Ishikawa (cell line): ENCODE measurements at regions not wholly inside any gene's neighbourhood (a gene's known extent, or its start where the extent isn't known, plus 50 kb on each side); places are given as distances from the start of the nearest gene placed in this dataset.

Experiments
- CEBPB ChIP-seq: IDR thresholded peaks from 2 replicates; pipeline ENCODE4 v1.6.1; 2012
- FOXM1 ChIP-seq: IDR thresholded peaks from 2 replicates; pipeline ENCODE4 v1.6.1; 2012; ENCODE audit warnings: low read depth, borderline replicate concordance
- NFIC ChIP-seq: IDR thresholded peaks from 2 replicates; pipeline ENCODE4 v1.6.1; 2012
- TCF12 ChIP-seq: IDR thresholded peaks from 2 replicates; pipeline ENCODE4 v1.6.1; 2012; ENCODE audit warnings: low read depth
- TF ChIP-seq, protein P1 (sequence below): IDR thresholded peaks from 2 replicates; pipeline ENCODE4 v1.6.1; 2012
- TF ChIP-seq, protein P2 (sequence below): IDR thresholded peaks from 2 replicates; pipeline ENCODE4 v1.6.1; 2012; ENCODE audit warnings: low read depth, mild to moderate bottlenecking

DNA sequence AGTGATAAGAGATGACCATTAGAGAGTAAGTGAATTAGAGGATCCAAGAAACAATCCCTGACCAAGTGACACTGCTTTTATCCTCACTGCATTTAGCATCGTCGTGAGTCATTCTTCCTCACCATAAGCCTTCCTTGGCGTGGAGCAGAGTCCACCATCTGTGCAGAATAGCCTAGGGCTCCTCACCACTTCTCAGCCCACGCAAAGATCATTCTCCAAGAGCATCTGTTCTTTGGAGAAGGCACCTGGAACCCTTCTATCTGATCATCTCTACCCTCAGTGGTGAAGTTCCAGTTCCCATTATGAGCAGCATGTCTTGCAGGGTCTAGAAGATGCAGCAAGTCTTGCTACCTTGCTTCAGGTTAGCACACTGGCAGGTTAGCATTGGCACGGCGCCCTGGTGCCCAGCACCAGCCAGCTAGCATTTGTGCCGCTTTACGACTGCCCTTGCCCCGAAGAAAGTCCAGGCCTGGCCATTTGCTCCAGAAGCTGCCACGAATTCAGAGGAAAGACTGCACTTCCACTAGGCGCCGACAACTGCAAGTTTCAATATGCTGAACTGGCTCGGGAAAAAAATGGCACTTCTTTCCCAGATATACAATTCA is 225.8 kb downstream of the TTC32 start:
- TF ChIP-seq, protein P1, sequence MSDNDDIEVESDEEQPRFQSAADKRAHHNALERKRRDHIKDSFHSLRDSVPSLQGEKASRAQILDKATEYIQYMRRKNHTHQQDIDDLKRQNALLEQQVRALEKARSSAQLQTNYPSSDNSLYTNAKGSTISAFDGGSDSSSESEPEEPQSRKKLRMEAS, result no peak
- TF ChIP-seq NFIC (no peak), CEBPB (no peak), TCF12 (no peak), FOXM1 (no peak)
- TF ChIP-seq, protein P2, sequence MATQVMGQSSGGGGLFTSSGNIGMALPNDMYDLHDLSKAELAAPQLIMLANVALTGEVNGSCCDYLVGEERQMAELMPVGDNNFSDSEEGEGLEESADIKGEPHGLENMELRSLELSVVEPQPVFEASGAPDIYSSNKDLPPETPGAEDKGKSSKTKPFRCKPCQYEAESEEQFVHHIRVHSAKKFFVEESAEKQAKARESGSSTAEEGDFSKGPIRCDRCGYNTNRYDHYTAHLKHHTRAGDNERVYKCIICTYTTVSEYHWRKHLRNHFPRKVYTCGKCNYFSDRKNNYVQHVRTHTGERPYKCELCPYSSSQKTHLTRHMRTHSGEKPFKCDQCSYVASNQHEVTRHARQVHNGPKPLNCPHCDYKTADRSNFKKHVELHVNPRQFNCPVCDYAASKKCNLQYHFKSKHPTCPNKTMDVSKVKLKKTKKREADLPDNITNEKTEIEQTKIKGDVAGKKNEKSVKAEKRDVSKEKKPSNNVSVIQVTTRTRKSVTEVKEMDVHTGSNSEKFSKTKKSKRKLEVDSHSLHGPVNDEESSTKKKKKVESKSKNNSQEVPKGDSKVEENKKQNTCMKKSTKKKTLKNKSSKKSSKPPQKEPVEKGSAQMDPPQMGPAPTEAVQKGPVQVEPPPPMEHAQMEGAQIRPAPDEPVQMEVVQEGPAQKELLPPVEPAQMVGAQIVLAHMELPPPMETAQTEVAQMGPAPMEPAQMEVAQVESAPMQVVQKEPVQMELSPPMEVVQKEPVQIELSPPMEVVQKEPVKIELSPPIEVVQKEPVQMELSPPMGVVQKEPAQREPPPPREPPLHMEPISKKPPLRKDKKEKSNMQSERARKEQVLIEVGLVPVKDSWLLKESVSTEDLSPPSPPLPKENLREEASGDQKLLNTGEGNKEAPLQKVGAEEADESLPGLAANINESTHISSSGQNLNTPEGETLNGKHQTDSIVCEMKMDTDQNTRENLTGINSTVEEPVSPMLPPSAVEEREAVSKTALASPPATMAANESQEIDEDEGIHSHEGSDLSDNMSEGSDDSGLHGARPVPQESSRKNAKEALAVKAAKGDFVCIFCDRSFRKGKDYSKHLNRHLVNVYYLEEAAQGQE, result no peak
